22Rv1 (cell line): ENCODE measurements at regions not wholly inside any gene's neighbourhood (a gene's known extent, or its start where the extent isn't known, plus 50 kb on each side); places are given as distances from the start of the nearest gene placed in this dataset.

ENCODE experiments used
- CTCF ChIP-seq: fragments of 450-650 bp; IDR thresholded peaks from 2 replicates; pipeline ENCODE4 v1.5.1; 2017; ENCODE audit warnings: mild to moderate bottlenecking
- ZFX ChIP-seq: fragments of 450-650 bp; IDR thresholded peaks from 2 replicates; pipeline ENCODE4 v1.6.1; 2017; ENCODE audit warnings: antibody characterized with exemption, borderline replicate concordance

DNA sequence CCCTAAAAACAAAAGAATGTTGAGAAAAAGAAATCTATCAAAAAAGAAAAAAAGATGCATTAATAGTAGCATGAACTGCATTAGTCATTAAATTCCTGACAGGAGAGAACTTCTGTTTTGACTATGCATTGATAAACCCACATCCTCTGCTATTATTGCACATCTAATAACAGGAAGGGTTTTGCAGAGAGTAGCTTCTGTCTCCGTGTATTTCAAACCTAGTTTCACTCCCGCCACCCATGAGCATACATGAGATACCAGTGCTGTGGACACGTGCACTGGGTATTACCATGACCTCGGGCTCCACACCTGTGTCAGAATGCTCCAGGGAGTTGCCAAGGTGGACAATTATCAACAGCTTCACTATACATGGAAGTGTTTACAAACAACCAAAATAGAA lies 449.1 kb upstream of the SOX5 start:
- no peak for TF ChIP-seq CTCF
- TF ChIP-seq ZFX, result no peak
